ENCODE measurements at regions not wholly inside any gene's neighbourhood (a gene's known extent, or its start where the extent isn't known, plus 50 kb on each side); places are given as distances from the start of the nearest gene placed in this dataset.

DNA sequence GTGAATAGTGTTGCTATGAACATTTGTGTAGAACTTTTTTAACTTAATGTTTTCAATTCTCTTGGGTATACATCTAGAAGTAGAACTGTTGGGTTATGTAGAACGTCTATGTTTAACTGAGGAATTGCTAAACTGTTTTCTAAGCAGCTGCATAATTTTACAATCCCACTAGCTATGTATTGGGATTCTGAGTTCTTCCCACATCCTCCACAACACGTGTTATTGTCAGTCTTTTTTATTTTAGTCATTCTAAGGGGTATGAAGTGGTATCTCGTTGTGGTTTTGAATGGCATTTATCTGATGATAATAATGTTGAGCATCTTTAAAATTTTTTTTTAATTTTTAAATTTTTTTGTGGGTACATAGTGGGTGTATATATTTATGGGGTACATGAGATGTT is 55.0 kb upstream of the NPHP3 start:
- no peaks in the 10 kb centered on the region for H3K9me3 ChIP-seq
- ATAC-seq = no peak
- H3K4me3 ChIP-seq = no peak overlapping the region
- no peaks in the 10 kb centered on the region for H3K27me3 ChIP-seq
- H3K36me3 ChIP-seq = no peaks in the 10 kb centered on the region
- no peak for DNase-seq
- intact Hi-C loops (cut with DNase I) = no loop called here
- FAIRE-seq = no peak
- TF ChIP-seq, protein P1, sequence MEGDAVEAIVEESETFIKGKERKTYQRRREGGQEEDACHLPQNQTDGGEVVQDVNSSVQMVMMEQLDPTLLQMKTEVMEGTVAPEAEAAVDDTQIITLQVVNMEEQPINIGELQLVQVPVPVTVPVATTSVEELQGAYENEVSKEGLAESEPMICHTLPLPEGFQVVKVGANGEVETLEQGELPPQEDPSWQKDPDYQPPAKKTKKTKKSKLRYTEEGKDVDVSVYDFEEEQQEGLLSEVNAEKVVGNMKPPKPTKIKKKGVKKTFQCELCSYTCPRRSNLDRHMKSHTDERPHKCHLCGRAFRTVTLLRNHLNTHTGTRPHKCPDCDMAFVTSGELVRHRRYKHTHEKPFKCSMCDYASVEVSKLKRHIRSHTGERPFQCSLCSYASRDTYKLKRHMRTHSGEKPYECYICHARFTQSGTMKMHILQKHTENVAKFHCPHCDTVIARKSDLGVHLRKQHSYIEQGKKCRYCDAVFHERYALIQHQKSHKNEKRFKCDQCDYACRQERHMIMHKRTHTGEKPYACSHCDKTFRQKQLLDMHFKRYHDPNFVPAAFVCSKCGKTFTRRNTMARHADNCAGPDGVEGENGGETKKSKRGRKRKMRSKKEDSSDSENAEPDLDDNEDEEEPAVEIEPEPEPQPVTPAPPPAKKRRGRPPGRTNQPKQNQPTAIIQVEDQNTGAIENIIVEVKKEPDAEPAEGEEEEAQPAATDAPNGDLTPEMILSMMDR (IDR thresholded peaks at IDR 0.05) = no peak
- H3K4me1 ChIP-seq = no peaks in the 10 kb centered on the region
- WGBS, 2 donors = 42 to 44% methylated on average over 3 of the region's 3 CpGs
- H3K27ac ChIP-seq = no peak overlapping the region

DNA sequence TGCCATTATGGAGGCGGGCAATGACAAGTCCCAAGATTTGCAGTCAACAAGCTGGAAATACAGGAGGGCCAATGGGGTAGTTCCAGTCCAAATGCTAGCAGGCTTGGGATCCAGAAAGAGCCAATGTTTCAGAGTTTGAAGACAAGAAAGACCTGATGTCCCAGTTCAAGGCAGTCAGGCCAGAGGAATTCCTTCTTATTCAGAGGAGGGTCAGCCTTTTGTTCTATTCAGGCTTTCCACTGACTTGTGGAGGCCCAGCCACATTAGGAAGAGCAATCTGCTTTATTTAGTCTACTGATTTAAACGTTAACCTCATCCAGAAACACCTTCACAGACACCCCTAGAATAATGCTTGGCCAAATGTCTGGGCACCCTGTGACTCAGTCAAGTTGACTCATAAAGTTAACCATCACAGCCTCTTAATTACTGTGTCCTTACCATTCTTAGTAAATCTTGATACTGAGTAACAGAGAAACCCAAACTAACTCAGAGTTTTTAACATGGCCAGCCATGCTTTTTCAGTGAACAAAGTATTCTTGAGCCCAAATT is 50.9 kb upstream of the NPHP3 start:
- Histone ChIP-seq H3K27me3 (no peaks in the 10 kb centered on the region), H3K4me3 (no peak overlapping the region), H3K27ac (no peak overlapping the region), H3K4me1 (no peaks in the 10 kb centered on the region), H3K9me3 (no peaks in the 10 kb centered on the region), H3K36me3 (no peaks in the 10 kb centered on the region)
- no peak for ATAC-seq
- TF ChIP-seq, protein P1 (IDR thresholded peaks at IDR 0.05) = no peak
- no peak for DNase-seq
- 75 to 76% methylated on average over 2 of the region's 2 CpGs for WGBS, 2 donors
- intact Hi-C loops (cut with DNase I) = no loop called here
- no peak for FAIRE-seq

DNA sequence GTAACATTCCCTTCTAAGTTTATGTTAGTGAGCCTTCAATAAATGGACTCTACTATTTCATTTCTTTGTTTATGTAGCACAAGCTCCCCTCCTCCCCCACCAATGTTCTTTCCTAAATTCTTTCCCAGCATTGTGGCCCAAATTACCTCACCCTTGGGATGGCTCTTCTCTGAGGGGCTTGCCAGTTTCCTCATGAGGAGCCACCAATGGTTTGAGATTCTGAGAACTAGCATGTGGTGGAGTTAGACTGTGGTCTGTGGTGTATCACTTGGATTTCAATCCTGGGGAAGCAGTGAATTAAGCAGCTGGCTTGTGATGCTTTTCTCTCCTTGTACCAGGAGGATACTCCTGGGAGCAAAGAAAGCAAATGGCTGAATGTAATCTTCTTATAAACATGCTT is 50.0 kb upstream of the NPHP3 start:
- TF ChIP-seq, protein P1 (IDR thresholded peaks at IDR 0.05) = no peak
- FAIRE-seq = no peak
- ATAC-seq = no peak

More for the DNA sequence above, 50.0 kb upstream of the NPHP3 start:
- no peaks in the 10 kb centered on the region for H3K36me3 ChIP-seq
- no peaks in the 10 kb centered on the region for H3K27me3 ChIP-seq
- no peaks in the 10 kb centered on the region for H3K4me1 ChIP-seq
- intact Hi-C loops (cut with DNase I) = no loop called here
- H3K4me3 ChIP-seq = no peak overlapping the region
- H3K27ac ChIP-seq = no peak overlapping the region
- H3K9me3 ChIP-seq = no peaks in the 10 kb centered on the region
- no peak for DNase-seq

All from pancreas (tissue), 10 donors.